GM12892 (cell line): ENCODE measurements at regions not wholly inside any gene's neighbourhood (a gene's known extent, or its start where the extent isn't known, plus 50 kb on each side); places are given as distances from the start of the nearest gene placed in this dataset.

Experiments
- POLR2AphosphoS5 ChIP-seq: IDR thresholded peaks from 2 replicates; pipeline ENCODE4 v1.6.1; 2011; ENCODE audit warnings: low read depth, low read length, control low read depth
- TAF1 ChIP-seq: IDR thresholded peaks from 2 replicates; pipeline ENCODE4 v1.6.1; 2011; ENCODE audit warnings: low read depth, mild to moderate bottlenecking, control low read depth, low read length, borderline replicate concordance

- TF ChIP-seq TAF1 (no peak), POLR2AphosphoS5 (no peak)
These were observed 533.5 kb upstream of the COBL start for GRCh38 chr7:51850126-51850525.
